ENCODE measurements at regions not wholly inside any gene's neighbourhood (a gene's known extent, or its start where the extent isn't known, plus 50 kb on each side); places are given as distances from the start of the nearest gene placed in this dataset.

GRCh38 chr11:129257512-129257911, 65.4 kb upstream of the ARHGAP32 start:
- no peak for TF ChIP-seq CTCF (IDR thresholded peaks at IDR 0.05)
- no peak for TF ChIP-seq POLR2A (IDR thresholded peaks at IDR 0.05)
